ENCODE measurements at regions not wholly inside any gene's neighbourhood (a gene's known extent, or its start where the extent isn't known, plus 50 kb on each side); places are given as distances from the start of the nearest gene placed in this dataset.

- no peak for DNase-seq
Measured at GRCh38 chr16:73669535-73670274, 621.8 kb upstream of the ZFHX3 start.

- no peak for DNase-seq
Measured at GRCh38 chr16:73663720-73664119, 615.8 kb upstream of the ZFHX3 start.

GRCh38 chr16:73636196-73636595, 588.3 kb upstream of the ZFHX3 start:
- no peak for DNase-seq

GRCh38 chr16:73629011-73629410, 581.1 kb upstream of the ZFHX3 start:
- no peak for DNase-seq

- no peak for DNase-seq
Measured at GRCh38 chr16:73617738-73618137, 569.8 kb upstream of the ZFHX3 start.

GRCh38 chr16:73616770-73617169, 568.8 kb upstream of the ZFHX3 start:
- DNase-seq = no peak

GRCh38 chr16:73616166-73616753, 568.3 kb upstream of the ZFHX3 start:
- DNase-seq = no peak

- no peak for DNase-seq
Measured at GRCh38 chr16:73615071-73615940, 567.4 kb upstream of the ZFHX3 start.

GRCh38 chr16:73614131-73614530, 566.2 kb upstream of the ZFHX3 start:
- DNase-seq = no peak

GRCh38 chr16:73610605-73611156, 562.8 kb upstream of the ZFHX3 start:
- DNase-seq = no peak

GRCh38 chr16:73610160-73610559, 562.2 kb upstream of the ZFHX3 start:
- no peak for DNase-seq

GRCh38 chr16:73608911-73609310, 561.0 kb upstream of the ZFHX3 start:
- DNase-seq = no peak

GRCh38 chr16:73605309-73605708, 557.4 kb upstream of the ZFHX3 start:
- no peak for DNase-seq

- no peak for DNase-seq
Measured at GRCh38 chr16:73601911-73602310, 554.0 kb upstream of the ZFHX3 start.

- no peak for DNase-seq
Measured at GRCh38 chr16:73599870-73600269, 551.9 kb upstream of the ZFHX3 start.

- DNase-seq = no peak
Measured at GRCh38 chr16:73599351-73599750, 551.4 kb upstream of the ZFHX3 start.

GRCh38 chr16:73584157-73584556, 536.2 kb upstream of the ZFHX3 start:
- DNase-seq = no peak

- no peak for DNase-seq
Measured at GRCh38 chr16:73572135-73572828, 524.4 kb upstream of the ZFHX3 start.

GRCh38 chr16:73569266-73569980, 521.5 kb upstream of the ZFHX3 start:
- DNase-seq = no peak

- DNase-seq = no peak
Measured at GRCh38 chr16:73568769-73569168, 520.8 kb upstream of the ZFHX3 start.

GRCh38 chr16:73565925-73566324, 518.0 kb upstream of the ZFHX3 start:
- DNase-seq = no peak

GRCh38 chr16:73565263-73565662, 517.3 kb upstream of the ZFHX3 start:
- no peak for DNase-seq

Data from activated CD4-positive, alpha-beta T cell treated with anti-CD3 and anti-CD28 coated beads for 48 hours (primary cell).